Neutrophil (primary cell): ENCODE measurements at regions not wholly inside any gene's neighbourhood (a gene's known extent, or its start where the extent isn't known, plus 50 kb on each side); places are given as distances from the start of the nearest gene placed in this dataset.

Source experiments
- H3K27ac ChIP-seq: fragments of 200-600 bp; sonication (generic); 2 replicates; pipeline ENCODE4 v1.5.1; 2016; ENCODE audit warnings: mild to moderate bottlenecking, moderate library complexity
- H3K27me3 ChIP-seq: fragments of 200-600 bp; sonication (generic); 2 replicates; pipeline ENCODE4 v1.6.0; 2016; ENCODE audit warnings: mild to moderate bottlenecking
- H3K36me3 ChIP-seq: fragments of 200-600 bp; sonication (generic); 2 replicates; pipeline ENCODE4 v1.5.1; 2017
- H3K4me1 ChIP-seq, 2 experiments: fragments of 200-600 bp in 1 of 2; sonication (generic) in 1 of 2; 1 replicate in 1 of 2; 2 replicates in 1 of 2; pipeline versions ENCODE4 v1.5.1 to v1.6.1; 2013 to 2016; ENCODE audit warnings: low read depth in 1 of 2, low read length in 1 of 2, mild to moderate bottlenecking in 1 of 2, moderate library complexity in 1 of 2; ENCODE audit not compliant: control insufficient read depth in 1 of 2, insufficient read depth in 1 of 2
- H3K4me3 ChIP-seq, 2 experiments: fragments of 200-600 bp in 1 of 2; sonication (generic) in 1 of 2; 1 replicate in 1 of 2; 2 replicates in 1 of 2; pipeline ENCODE4 v1.5.1; 2013 to 2016; ENCODE audit warnings: low read depth in 1 of 2, low read length in 1 of 2, mild to moderate bottlenecking in 1 of 2, moderate library complexity in 1 of 2
- H3K9me3 ChIP-seq: fragments of 200-600 bp; sonication (generic); 2 replicates; pipeline ENCODE4 v1.5.1; 2016
- CTCF ChIP-seq: fragments of 200-600 bp; sonication (generic); IDR thresholded peaks from 2 replicates; pipeline ENCODE4 v1.5.1; 2016; ENCODE audit warnings: antibody characterized with exemption

- H3K27me3 ChIP-seq: no peaks in the 10 kb centered on the region
- H3K27ac ChIP-seq: no peak overlapping the region
- no peaks in the 10 kb centered on the region for H3K4me1 ChIP-seq
- H3K9me3 ChIP-seq: no peaks in the 10 kb centered on the region
- H3K36me3 ChIP-seq: no peaks in the 10 kb centered on the region
- H3K4me3 ChIP-seq: no peak overlapping the region
- no peak for TF ChIP-seq CTCF
These were observed 1339.2 kb downstream of the AACS start for GRCh38 chr12:126404293-126404881.

GRCh38 chr12:126418400-126418799, 1353.2 kb downstream of the AACS start:
- Histone ChIP-seq H3K27ac (no peak overlapping the region), H3K4me3 (no peak overlapping the region), H3K9me3 (no peaks in the 10 kb centered on the region), H3K4me1 (no peaks in the 10 kb centered on the region), H3K27me3 (no peaks in the 10 kb centered on the region), H3K36me3 (no peaks in the 10 kb centered on the region)
- TF ChIP-seq CTCF: no peak

GRCh38 chr12:126419131-126419530, 1353.9 kb downstream of the AACS start:
- TF ChIP-seq CTCF: no peak
- Histone ChIP-seq H3K4me3 (no peak overlapping the region), H3K36me3 (no peaks in the 10 kb centered on the region)

DNA sequence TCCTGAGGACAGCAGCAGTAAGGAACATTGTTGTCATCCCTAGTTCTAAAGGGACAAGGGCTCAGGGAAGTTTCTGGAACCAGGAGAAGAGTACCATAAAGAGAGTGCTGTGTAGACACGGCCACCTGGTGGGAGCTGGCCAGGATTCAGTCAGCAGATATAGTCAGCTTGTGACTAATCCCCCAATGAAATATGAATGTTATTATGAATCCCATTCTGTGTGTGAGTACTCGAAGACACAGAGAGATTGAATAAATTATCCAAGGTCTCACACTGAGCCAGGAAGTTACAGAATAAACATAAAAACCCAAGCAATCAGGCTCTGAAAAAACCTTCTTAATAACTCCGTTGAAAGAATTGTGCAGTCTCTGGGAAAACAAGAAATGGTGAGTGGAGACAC, 1359.5 kb downstream of the AACS start:
- TF ChIP-seq CTCF: no peak
- H3K4me3 ChIP-seq: no peak overlapping the region
- no peaks in the 10 kb centered on the region for H3K36me3 ChIP-seq
- no peaks in the 10 kb centered on the region for H3K9me3 ChIP-seq
- H3K27ac ChIP-seq: no peak overlapping the region
- no peaks in the 10 kb centered on the region for H3K4me1 ChIP-seq
- no peaks in the 10 kb centered on the region for H3K27me3 ChIP-seq

More at GRCh38 chr12:126419131-126419530, 1353.9 kb downstream of the AACS start:
- Histone ChIP-seq H3K4me1 (no peaks in the 10 kb centered on the region), H3K27me3 (no peaks in the 10 kb centered on the region), H3K27ac (no peak overlapping the region), H3K9me3 (no peaks in the 10 kb centered on the region)

DNA sequence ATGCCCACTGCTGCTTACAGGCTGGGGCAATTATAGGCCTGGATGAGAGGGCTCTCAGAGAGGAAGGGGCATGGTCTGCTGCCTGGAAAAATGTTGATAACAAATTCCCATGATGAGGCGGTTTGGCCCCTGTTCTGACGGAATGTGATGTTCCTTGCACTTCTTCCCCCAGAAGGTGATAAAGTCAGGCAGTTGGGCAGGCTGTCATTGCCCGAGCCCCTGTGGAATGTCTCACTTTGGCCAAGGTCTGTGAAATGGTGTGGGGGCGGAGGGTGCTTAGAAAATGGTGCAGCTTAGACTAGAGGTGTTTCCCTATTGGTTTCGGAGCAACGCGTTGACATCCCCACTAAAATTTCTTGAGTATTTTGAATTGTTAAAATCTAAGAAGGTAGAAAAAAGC, 1360.0 kb downstream of the AACS start:
- Histone ChIP-seq H3K4me3 (no peak overlapping the region), H3K9me3 (no peaks in the 10 kb centered on the region), H3K27ac (no peak overlapping the region), H3K4me1 (no peaks in the 10 kb centered on the region), H3K36me3 (no peaks in the 10 kb centered on the region), H3K27me3 (no peaks in the 10 kb centered on the region)
- TF ChIP-seq CTCF: no peak

GRCh38 chr12:126428769-126429168, 1363.5 kb downstream of the AACS start:
- Histone ChIP-seq H3K27ac (no peak overlapping the region), H3K4me1 (no peaks in the 10 kb centered on the region), H3K4me3 (no peak overlapping the region), H3K36me3 (no peaks in the 10 kb centered on the region), H3K27me3 (no peaks in the 10 kb centered on the region), H3K9me3 (no peaks in the 10 kb centered on the region)
- no peak for TF ChIP-seq CTCF
